SK-N-MC (cell line): ENCODE measurements at regions not wholly inside any gene's neighbourhood (a gene's known extent, or its start where the extent isn't known, plus 50 kb on each side); places are given as distances from the start of the nearest gene placed in this dataset.

Source experiments
- EZH2 ChIP-seq: fragments of 200-600 bp; sonication (generic); IDR thresholded peaks from one replicate; pipeline ENCODE4 v1.6.1; 2017; ENCODE audit warnings: antibody characterized with exemption
- FOXP2 ChIP-seq: optimal IDR thresholded peaks from 2 replicates; pipeline ENCODE3; 2011; ENCODE audit warnings: mild to moderate bottlenecking, moderate library complexity; ENCODE audit not compliant: insufficient read depth; ENCODE audit errors: extremely low read length, control extremely low read depth
- POLR2AphosphoS5 ChIP-seq: IDR thresholded peaks from 2 replicates; pipeline ENCODE4 v1.6.1; 2012; ENCODE audit warnings: mild to moderate bottlenecking, low read depth, low read length, borderline replicate concordance

GRCh38 chr12:132422040-132422380, 67.9 kb upstream of the FBRSL1 start:
- TF ChIP-seq EZH2 (no peak), POLR2AphosphoS5 (no peak), FOXP2 (no peak)
